Aorta (tissue), 5 donors: ENCODE measurements at regions not wholly inside any gene's neighbourhood (a gene's known extent, or its start where the extent isn't known, plus 50 kb on each side); places are given as distances from the start of the nearest gene placed in this dataset.

Source experiments
- ATAC-seq: fragments of 200-7000 bp; cut with Tn5 transposase; one replicate; pipeline ENCODE4 v1.9.1; 2022; ENCODE audit warnings: moderate library complexity; ENCODE audit not compliant: low FRiP score
- DNase-seq, 2 donors: peaks; one replicate each; pipeline ENCODE4 v3.0.0-alpha.2; 2020
- H3K27ac ChIP-seq, 2 donors: one replicate each; pipeline ENCODE4 v1.5.1; 2013; ENCODE audit warnings: low read length in 2 of 2, mild to moderate bottlenecking in 2 of 2, moderate library complexity in 2 of 2, control low read depth in 1 of 2, inconsistent platforms in 1 of 2, low read depth in 1 of 2
- H3K27me3 ChIP-seq, 2 donors: one replicate each; pipeline ENCODE4 v1.6.1; 2013; ENCODE audit warnings: control low read depth in 1 of 2, low read length in 1 of 2, mild to moderate bottlenecking in 1 of 2, moderate library complexity in 1 of 2; ENCODE audit not compliant: insufficient read depth in 2 of 2, control insufficient read depth in 1 of 2
- H3K36me3 ChIP-seq, 2 donors: one replicate each; pipeline ENCODE4 v1.6.1; 2013; ENCODE audit warnings: control low read depth in 1 of 2, low read length in 1 of 2, mild to moderate bottlenecking in 1 of 2; ENCODE audit not compliant: insufficient read depth in 2 of 2, control insufficient read depth in 1 of 2
- H3K4me1 ChIP-seq, 2 donors: one replicate each; pipeline ENCODE4 v1.6.1; 2013; ENCODE audit warnings: low read length in 2 of 2, control low read depth in 1 of 2, mild to moderate bottlenecking in 1 of 2, moderate library complexity in 1 of 2; ENCODE audit not compliant: insufficient read depth in 2 of 2, control insufficient read depth in 1 of 2
- H3K4me3 ChIP-seq, 2 donors: one replicate each; pipeline ENCODE4 v1.5.1; 2013; ENCODE audit warnings: low read length in 2 of 2, control low read depth in 1 of 2, mild to moderate bottlenecking in 1 of 2
- H3K9me3 ChIP-seq: one replicate; pipeline ENCODE4 v1.6.1; 2013; ENCODE audit warnings: mild to moderate bottlenecking, low read length; ENCODE audit not compliant: control insufficient read depth
- WGBS, 2 donors: extraction: QIAGEN DNeasy Blood & Tissue Kit; methylation state at CpG; one replicate each; pipeline ENCODE4 v1.1.7; 2013; 5-methylcytosine and 5-hydroxymethylcytosine counted together
- intact Hi-C, 2 donors: fragments of 100-400 bp; cut with DNase I; formaldehyde crosslinking; loops; one replicate each; pipeline versions ENCODE4 v1.14.2 to v1.15.0; 2022
- microRNA-seq, 2 donors: library from miRNA; unstranded; fragments of <30 nt; microRNA quantifications; one replicate each; pipeline ENCODE4 v1.2.0, GENCODE V29; 2020
- donor health status: healthy with polysubstance abuse.
- donor health status: Bipolar disorder and iron deficiency.
- donor health status: DM: no; HTN: no; CAD: no.
- donor health status: DM: no; HTN: no; CAD: no.
- donor health status: DM: yes; HTN: yes; CAD: no.

DNA sequence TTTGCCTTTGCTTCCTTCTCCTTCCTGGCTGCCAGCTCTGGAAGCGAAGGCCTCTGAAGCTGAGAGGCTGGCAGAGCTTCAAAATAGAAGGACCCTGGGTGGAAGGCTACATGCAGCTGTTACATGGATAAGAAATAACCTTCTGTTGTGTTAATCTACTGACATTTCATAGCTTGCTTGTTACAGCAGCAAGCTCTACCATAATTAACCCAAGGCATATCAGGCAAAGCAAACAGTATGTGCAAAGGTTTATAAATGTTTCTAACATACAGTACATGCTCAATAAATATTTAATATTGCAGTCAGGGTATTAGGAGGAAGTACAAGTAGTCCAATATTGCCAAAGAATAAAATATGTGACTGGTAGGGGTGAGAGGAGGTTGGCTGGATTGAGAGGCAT is 55.6 kb upstream of the MKLN1 start:
- Histone ChIP-seq H3K27ac (no peak overlapping the region), H3K4me3 (no peak overlapping the region), H3K36me3 (no peaks in the 10 kb centered on the region), H3K9me3 (peaks cover 4% of the 10 kb centered on the region), H3K4me1 (no peaks in the 10 kb centered on the region), H3K27me3 (no peaks in the 10 kb centered on the region)
- ATAC-seq = no peak
- 87 to 95% methylated on average over 1 of the region's 1 CpG for WGBS, 2 donors
- no peak for DNase-seq
- intact Hi-C loops = no loop called here

- H3K27me3 ChIP-seq = no peaks in the 10 kb centered on the region
- WGBS, 2 donors = 85 to 88% methylated on average over 2 of the region's 2 CpGs
- peaks cover 2% of the 10 kb centered on the region for H3K9me3 ChIP-seq
- no peak overlapping the region for H3K4me3 ChIP-seq
- intact Hi-C loops = no loop called here
- no peaks in the 10 kb centered on the region for H3K36me3 ChIP-seq
- DNase-seq (no peak), ATAC-seq (no peak)
- no peak overlapping the region for H3K27ac ChIP-seq
- H3K4me1 ChIP-seq = no peaks in the 10 kb centered on the region
Measured at GRCh38 chr7:131274986-131275385, 52.7 kb upstream of the MKLN1 start.

DNA sequence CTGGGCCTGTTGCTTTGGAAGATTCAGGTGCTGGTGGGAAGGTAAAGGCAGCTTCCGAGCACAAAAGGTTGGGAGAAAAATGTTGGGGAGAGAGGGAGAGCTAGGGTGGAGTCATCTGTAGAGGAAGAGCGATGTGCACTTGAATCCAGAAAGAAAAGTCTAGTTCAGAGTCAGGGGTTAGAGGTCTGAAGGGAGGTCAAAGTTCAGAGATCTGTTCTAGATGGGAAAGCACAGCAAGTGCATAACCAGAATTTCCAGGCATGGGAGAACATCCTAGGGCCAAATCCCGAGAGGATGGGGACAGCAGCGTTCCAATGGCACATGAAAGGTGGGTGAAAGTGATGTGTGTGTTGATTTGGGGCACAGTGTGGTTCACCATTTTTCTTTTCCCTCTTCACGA is 51.5 kb upstream of the MKLN1 start:
- WGBS, 2 donors = 78 to 82% methylated on average over 5 of the region's 5 CpGs
- Histone ChIP-seq H3K9me3 (peaks cover 2% of the 10 kb centered on the region), H3K36me3 (no peaks in the 10 kb centered on the region), H3K27ac (no peak overlapping the region), H3K4me3 (no peak overlapping the region), H3K27me3 (no peaks in the 10 kb centered on the region), H3K4me1 (no peaks in the 10 kb centered on the region)
- intact Hi-C loops = no loop called here
- DNase-seq = no peak
- ATAC-seq = no peak

GRCh38 chr7:131276748-131277147 is 50.9 kb upstream of the MKLN1 start:
- WGBS, 2 donors = 43 to 44% methylated on average over 2 of the region's 2 CpGs
- intact Hi-C loops = no loop called here
- Histone ChIP-seq H3K27me3 (no peaks in the 10 kb centered on the region), H3K27ac (no peak overlapping the region), H3K4me3 (no peak overlapping the region), H3K36me3 (no peaks in the 10 kb centered on the region), H3K4me1 (no peaks in the 10 kb centered on the region), H3K9me3 (peaks cover 2% of the 10 kb centered on the region)
- no peak for DNase-seq
- ATAC-seq = no peak

Small RNA genes lying in the stretch of these regions (microRNA-seq; reads per million reads assigned to microRNA genes)
- 5,675 to 6,985 reads per million in 2 donors for gene MIR29A
